HL-60 (cell line): ENCODE measurements at regions not wholly inside any gene's neighbourhood (a gene's known extent, or its start where the extent isn't known, plus 50 kb on each side); places are given as distances from the start of the nearest gene placed in this dataset.

ENCODE experiments used
- DNase-seq, 2 experiments: peaks; one replicate each; pipeline ENCODE4 v3.0.0-alpha.2; 2010 to 2020; ENCODE audit warnings: low read depth in 1 of 2, low spot score in 1 of 2
- H3K27ac ChIP-seq: fragments of 250-450 bp; sonication (Bioruptor Pico); replicated peaks from 2 replicates; pipeline ENCODE4 v1.5.1; 2020; ENCODE audit warnings: mild to moderate bottlenecking, moderate library complexity
- H3K27me3 ChIP-seq: fragments of 250-450 bp; sonication (Bioruptor Pico); 2 replicates; pipeline ENCODE4 v1.5.1; 2021; ENCODE audit warnings: mild to moderate bottlenecking, moderate library complexity; ENCODE audit not compliant: insufficient read depth, poor library complexity, severe bottlenecking
- H3K4me3 ChIP-seq: replicated peaks from 2 replicates; pipeline ENCODE4 v1.5.1; 2011; ENCODE audit warnings: mild to moderate bottlenecking, control low read depth, low read length; ENCODE audit not compliant: insufficient read depth
- CTCF ChIP-seq: IDR thresholded peaks from one replicate; pipeline ENCODE4 v1.5.1; 2011; ENCODE audit warnings: low read length, control low read depth, inconsistent platforms; ENCODE audit not compliant: insufficient read depth
- GABPA ChIP-seq: IDR thresholded peaks from 2 replicates; pipeline ENCODE4 v1.6.1; 2012; ENCODE audit warnings: low read depth
- POLR2AphosphoS5 ChIP-seq: IDR thresholded peaks from 2 replicates; pipeline ENCODE4 v1.6.1; 2012; ENCODE audit warnings: low read depth
- REST ChIP-seq: IDR thresholded peaks from 2 replicates; pipeline ENCODE4 v1.6.1; 2012; ENCODE audit warnings: low read depth; ENCODE audit not compliant: insufficient replicate concordance
- SPI1 ChIP-seq: IDR thresholded peaks from 2 replicates; pipeline ENCODE4 v1.6.1; 2012; ENCODE audit warnings: low read depth, mild to moderate bottlenecking, borderline replicate concordance

- no peak for TF ChIP-seq SPI1
- TF ChIP-seq CTCF = no peak
- TF ChIP-seq GABPA = no peak
- TF ChIP-seq REST = no peak
- no peak for TF ChIP-seq POLR2AphosphoS5
- DNase-seq = no peak
- Histone ChIP-seq H3K27me3 (no peaks in the 10 kb centered on the region), H3K4me3 (no peak overlapping the region), H3K27ac (no peak overlapping the region)
These were observed 203.7 kb downstream of the TBX18 start for GRCh38 chr6:84560436-84561390.

GRCh38 chr6:84556541-84557335 lies 207.7 kb downstream of the TBX18 start:
- TF ChIP-seq POLR2AphosphoS5 = no peak
- no peak for TF ChIP-seq REST
- no peak for TF ChIP-seq CTCF
- TF ChIP-seq GABPA = no peak
- no peak for TF ChIP-seq SPI1
- no peaks in the 10 kb centered on the region for H3K27me3 ChIP-seq
- no peak overlapping the region for H3K27ac ChIP-seq
- DNase-seq = no peak
- H3K4me3 ChIP-seq = no peak overlapping the region

GRCh38 chr6:84554706-84555105 lies 209.7 kb downstream of the TBX18 start:
- H3K27ac ChIP-seq = no peak overlapping the region
- no peak for DNase-seq
- H3K4me3 ChIP-seq = no peak overlapping the region
- H3K27me3 ChIP-seq = no peaks in the 10 kb centered on the region
- TF ChIP-seq SPI1 = no peak
- TF ChIP-seq REST = no peak
- no peak for TF ChIP-seq POLR2AphosphoS5
- no peak for TF ChIP-seq CTCF
- no peak for TF ChIP-seq GABPA
